ENCODE measurements at regions not wholly inside any gene's neighbourhood (a gene's known extent, or its start where the extent isn't known, plus 50 kb on each side); places are given as distances from the start of the nearest gene placed in this dataset.

GRCh38 chr5:8907168-8907868, 638.6 kb downstream of the SEMA5A start:
- DNase-seq (ENCODE audit: low spot score): peak; percentile 24

- peak; percentile 16 for DNase-seq (ENCODE audit: low spot score)
These were observed 637.7 kb downstream of the SEMA5A start for GRCh38 chr5:8908055-8908683.

- DNase-seq (ENCODE audit: low spot score): no peak
These were observed 633.8 kb downstream of the SEMA5A start for GRCh38 chr5:8912106-8912505.

DNA sequence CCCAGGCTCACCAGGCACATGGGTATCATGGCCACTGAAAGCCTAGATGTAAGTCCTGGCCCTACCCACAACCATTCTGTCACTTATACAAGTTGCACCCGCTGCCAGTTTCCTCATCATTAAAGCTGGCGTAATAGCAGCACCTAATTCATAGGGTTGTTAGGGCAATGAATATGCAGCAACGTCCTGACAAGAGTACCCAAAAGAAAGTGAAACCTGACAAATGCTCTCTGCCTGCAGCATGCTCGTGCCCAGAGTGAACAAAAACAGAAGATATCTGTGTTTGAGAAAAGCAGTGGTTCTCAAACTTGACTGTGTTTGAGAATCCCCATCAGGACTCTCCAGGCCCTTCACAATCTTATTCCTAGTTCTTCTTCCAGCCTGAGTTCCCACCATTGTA, 632.4 kb downstream of the SEMA5A start:
- DNase-seq (ENCODE audit: low spot score): no peak

GRCh38 chr5:8919096-8919495, 626.8 kb downstream of the SEMA5A start:
- DNase-seq (ENCODE audit: low spot score): no peak

DNA sequence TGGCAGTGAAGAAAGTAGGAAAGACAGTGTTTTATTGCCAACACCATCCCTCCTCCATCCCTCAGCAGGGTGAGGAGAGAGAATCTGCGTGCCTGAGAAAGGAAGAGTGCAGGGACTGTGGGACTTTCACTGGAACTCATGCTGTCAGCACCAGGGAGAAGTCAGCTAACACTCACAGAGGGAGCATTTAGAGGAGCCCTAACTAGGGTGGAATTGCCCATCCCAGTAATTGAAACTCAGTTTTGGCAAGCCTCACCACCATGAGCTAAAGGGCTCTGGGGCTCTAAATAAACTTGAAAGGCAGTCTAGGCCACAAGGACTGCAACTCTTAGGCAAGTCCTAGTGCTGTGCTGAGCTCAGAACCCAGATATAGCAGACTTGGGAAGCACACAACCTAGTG, 622.3 kb downstream of the SEMA5A start:
- peak; percentile 23 for DNase-seq (ENCODE audit: low spot score)

GRCh38 chr5:8924054-8924793, 621.7 kb downstream of the SEMA5A start:
- no peak for DNase-seq (ENCODE audit: low spot score)

DNA sequence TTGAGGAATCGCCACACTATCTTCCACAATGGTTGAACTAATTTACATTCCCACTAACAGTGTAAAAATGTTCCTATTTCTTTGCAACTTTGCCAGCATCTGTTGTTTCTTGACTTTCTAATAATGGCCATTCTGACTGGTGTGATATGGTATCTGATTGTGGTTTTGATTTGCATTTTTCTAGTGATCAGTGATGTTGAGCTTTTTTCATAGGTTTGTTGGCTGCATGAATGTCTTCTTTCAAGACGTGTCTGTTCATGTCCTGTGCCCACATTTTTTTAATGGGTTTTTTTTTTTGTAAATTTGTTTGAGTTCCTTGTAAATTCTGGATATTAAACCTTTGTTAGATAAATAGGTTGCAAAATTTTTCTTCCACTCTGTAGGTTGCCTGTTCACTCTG, 615.9 kb downstream of the SEMA5A start:
- no peak for DNase-seq (ENCODE audit: low spot score)

DNA sequence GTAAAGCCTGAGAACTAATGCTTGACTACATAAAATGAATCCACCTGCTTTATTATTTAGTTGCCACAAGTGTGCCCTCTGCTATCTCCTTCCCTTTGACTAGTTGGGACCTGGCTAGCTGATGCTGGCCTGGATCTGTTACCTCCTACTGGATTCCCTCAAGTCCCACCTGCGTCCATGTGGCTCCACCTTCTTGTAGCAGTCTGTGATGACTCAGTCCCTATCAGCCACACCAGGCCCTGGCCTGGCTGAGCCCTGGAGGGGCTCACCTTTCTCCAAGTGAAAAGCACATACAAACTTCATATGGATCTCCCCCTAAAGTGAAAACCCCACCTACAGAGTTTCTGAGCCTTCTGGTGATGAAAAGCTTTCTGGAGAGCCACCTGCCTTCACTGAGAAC, 611.4 kb downstream of the SEMA5A start:
- no peak for DNase-seq (ENCODE audit: low spot score)

- no peak for DNase-seq (ENCODE audit: low spot score)
These were observed 604.9 kb downstream of the SEMA5A start for GRCh38 chr5:8940934-8941333.

DNA sequence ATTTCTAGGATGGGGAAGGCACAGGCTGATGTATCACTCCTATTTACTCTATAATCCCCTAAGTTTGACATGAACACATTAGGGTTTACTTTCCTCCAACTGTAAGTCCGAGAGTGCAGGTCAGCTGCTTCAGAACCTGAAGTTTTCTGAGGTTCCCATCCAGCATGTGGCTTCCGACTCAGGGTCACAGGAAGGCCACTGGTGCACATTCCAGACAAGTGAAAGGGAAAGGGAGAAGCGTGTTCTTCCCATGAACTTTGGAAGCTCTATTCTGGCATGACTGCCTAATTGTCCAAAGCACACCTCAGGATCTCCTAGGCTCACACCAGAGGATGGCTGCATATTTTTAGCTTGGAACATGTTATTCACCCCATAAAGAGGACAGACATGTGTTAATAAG, 602.6 kb downstream of the SEMA5A start:
- no peak for DNase-seq (ENCODE audit: low spot score)

- DNase-seq (ENCODE audit: low spot score): no peak
These were observed 601.9 kb downstream of the SEMA5A start for GRCh38 chr5:8944005-8944404.

DNA sequence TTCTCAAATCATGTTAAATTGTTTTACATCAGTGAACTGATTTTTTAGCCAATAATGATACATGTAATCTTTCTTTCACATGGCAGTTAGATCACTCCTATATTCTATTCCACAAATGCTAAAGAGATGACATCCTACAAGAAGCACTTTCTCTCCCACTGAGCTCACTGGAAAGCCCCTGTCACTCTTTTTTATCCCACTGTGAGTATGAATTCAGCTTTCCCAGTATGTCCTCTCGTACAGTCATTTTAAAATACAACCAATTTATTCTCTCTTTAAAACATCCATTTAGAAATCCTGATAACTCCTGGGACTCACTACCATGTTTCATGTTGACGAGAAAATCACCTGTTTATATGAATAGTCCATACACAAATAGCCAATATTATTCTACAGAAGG, 599.9 kb downstream of the SEMA5A start:
- DNase-seq (ENCODE audit: low spot score): no peak

DNA sequence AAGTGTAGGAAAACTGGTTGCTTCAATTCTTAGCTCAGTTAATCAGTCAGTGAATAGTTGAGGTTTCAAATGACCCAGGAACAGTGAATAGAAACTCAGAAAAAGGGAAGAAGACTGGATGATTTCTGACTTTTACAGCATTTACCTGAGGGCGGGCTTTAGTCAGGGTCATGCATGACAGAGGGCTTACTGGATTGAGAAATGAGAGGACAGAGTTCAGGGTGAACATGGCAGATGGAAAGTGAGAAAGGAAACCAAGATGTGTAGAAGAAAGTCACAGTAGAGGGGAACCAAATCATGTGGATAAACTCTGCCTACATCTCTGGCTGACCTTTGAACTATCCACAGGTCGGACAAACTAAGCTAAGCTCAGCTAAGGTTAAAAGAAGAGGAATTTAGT, 596.0 kb downstream of the SEMA5A start:
- DNase-seq (ENCODE audit: low spot score): no peak

DNA sequence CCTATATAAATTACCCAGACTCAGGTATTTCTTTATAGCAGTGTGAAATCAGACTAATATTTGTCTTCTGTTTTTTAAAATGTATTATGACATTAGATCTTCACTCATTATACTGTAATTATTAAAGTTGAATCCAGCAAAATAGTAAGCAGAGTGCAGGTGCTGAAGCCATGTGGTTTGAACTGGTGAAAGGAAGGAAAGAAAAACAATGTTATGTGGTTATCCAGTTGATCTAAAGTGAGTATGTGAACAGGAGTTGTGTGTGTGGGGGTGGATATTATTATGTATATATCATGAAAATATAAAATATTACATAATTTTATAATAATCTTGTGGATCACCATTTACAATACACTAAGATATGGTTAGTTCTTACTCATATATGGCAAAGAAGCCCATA, 593.7 kb downstream of the SEMA5A start:
- DNase-seq (ENCODE audit: low spot score): no peak

- no peak for DNase-seq (ENCODE audit: low spot score)
These were observed 592.9 kb downstream of the SEMA5A start for GRCh38 chr5:8953016-8953415.

DNA sequence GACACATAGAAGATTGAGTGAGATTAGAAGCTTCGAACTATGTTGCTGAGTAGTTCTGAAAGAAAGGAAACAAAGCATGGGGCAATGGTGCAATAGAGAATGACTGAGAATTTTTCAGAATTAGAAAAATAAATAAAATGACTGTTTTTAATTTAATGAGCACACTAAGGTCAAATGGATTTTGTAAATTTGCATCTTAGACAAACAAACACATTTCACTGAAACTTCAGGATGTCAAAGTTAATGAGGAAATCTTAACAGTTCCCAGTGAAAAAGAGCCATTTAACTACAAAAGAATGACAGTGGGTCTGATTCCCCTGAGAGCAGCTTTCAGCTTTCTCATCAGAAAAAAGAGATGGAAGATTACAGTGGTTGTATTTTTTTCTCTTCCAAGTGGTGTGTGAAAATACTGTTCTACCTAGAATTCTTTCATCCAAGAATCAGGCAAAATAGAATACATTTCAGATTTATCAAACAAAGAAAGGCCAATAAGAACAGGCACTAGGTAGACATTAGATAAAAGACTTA, 591.9 kb downstream of the SEMA5A start:
- DNase-seq (ENCODE audit: low spot score): no peak

- no peak for DNase-seq (ENCODE audit: low spot score)
These were observed 591.1 kb downstream of the SEMA5A start for GRCh38 chr5:8954801-8955200.

GRCh38 chr5:8956659-8957058, 589.2 kb downstream of the SEMA5A start:
- no peak for DNase-seq (ENCODE audit: low spot score)

- DNase-seq (ENCODE audit: low spot score): no peak
These were observed 587.3 kb downstream of the SEMA5A start for GRCh38 chr5:8958602-8959001.

GRCh38 chr5:8961219-8961618, 584.7 kb downstream of the SEMA5A start:
- DNase-seq (ENCODE audit: low spot score): no peak

GRCh38 chr5:8961956-8962355, 583.9 kb downstream of the SEMA5A start:
- DNase-seq (ENCODE audit: low spot score): no peak

DNA sequence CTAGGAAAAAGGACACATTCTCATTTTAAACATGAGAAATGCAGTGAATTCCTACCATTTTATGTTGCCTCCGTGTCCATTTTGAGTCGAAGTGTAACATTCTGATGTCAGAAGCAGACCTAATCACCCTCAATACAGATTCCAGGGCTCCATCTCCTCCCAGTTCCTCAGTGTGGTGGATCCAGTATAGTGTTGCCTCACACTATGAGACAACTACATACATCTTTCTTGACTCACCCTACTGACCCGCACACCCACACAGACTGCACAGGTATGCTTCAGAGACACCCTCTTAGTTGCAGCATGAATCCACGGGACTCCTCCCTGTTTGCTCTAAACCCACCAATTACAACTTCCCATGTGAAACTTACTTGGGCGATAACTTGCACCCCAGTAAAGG, 564.9 kb downstream of the SEMA5A start:
- no peak for DNase-seq (ENCODE audit: low spot score)

All from AG08396 (cell line).